Nephron (organoid): ENCODE measurements at regions not wholly inside any gene's neighbourhood (a gene's known extent, or its start where the extent isn't known, plus 50 kb on each side); places are given as distances from the start of the nearest gene placed in this dataset.
A peak's percentile ranks its signal among the peaks of the same experiment; 100 is the strongest.
"Not testable (repeated sequence)": the region's sequence is repeated elsewhere in the genome, so short reads cannot be mapped to it uniquely, and the experiment has no call there.

Experiments used
- H3K27ac Mint-ChIP-seq, 3 experiments: 2 replicates each; pipeline ENCODE4 v1.8.0; 2020; ENCODE audit warnings: mixed read lengths in 3 of 3, mild to moderate bottlenecking in 2 of 3, moderate library complexity in 1 of 3
- H3K27me3 Mint-ChIP-seq: 2 replicates; pipeline ENCODE4 v1.8.0; 2021; ENCODE audit warnings: low read depth, mild to moderate bottlenecking, moderate library complexity, mixed read lengths
- H3K36me3 Mint-ChIP-seq: 2 replicates; pipeline ENCODE4 v1.8.0; 2020; ENCODE audit warnings: low read depth, mixed read lengths
- H3K4me1 Mint-ChIP-seq: 2 replicates; pipeline ENCODE4 v1.8.0; 2020; ENCODE audit warnings: mixed read lengths
- H3K4me3 Mint-ChIP-seq, 3 experiments: 2 replicates each; pipeline ENCODE4 v1.8.0; 2020; ENCODE audit warnings: mild to moderate bottlenecking in 3 of 3, mixed read lengths in 3 of 3, moderate library complexity in 2 of 3
- H3K9me3 Mint-ChIP-seq: 2 replicates; pipeline ENCODE4 v1.8.0; 2020; ENCODE audit warnings: mixed read lengths
- CTCF ChIP-seq, 3 experiments: fragments of 200-600 bp; sonication (generic); IDR thresholded peaks; one replicate each; pipeline ENCODE4 v1.5.0; 2021; ENCODE audit warnings: antibody characterized with exemption in 3 of 3; ENCODE audit not compliant: unreplicated experiment in 3 of 3

DNA sequence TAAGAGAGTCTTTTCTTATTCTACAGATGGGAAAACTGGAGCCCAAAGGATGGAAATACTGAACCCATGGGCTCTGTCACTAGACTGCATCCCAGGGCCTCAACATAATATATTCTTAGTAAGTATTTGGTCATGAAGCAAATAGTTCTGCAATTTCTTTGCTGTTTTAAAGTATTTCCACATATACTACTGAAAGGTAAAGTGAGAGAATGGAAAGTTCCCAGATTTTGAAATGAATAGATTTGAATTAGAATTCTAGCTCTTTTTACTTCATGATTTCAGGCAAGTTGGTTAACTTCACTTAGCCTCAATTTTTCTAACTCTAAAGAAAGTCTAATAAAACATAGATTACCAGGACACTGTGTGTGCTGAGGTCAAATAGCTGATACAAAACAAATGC is 95.6 kb upstream of the FGGY start:
- H3K4me3 Mint-ChIP-seq, result no peak overlapping the region
- H3K27ac Mint-ChIP-seq, result no peak overlapping the region
- H3K9me3 Mint-ChIP-seq, result peaks cover 7% of the 10 kb centered on the region
- no peak for TF ChIP-seq CTCF (IDR thresholded peaks at IDR 0.05; ENCODE audit: unreplicated experiment in 3 of 3)
- peaks cover 3% of the 10 kb centered on the region for H3K27me3 Mint-ChIP-seq
- peaks cover 18% of the 10 kb centered on the region for H3K4me1 Mint-ChIP-seq
- H3K36me3 Mint-ChIP-seq, result no peaks in the 10 kb centered on the region

DNA sequence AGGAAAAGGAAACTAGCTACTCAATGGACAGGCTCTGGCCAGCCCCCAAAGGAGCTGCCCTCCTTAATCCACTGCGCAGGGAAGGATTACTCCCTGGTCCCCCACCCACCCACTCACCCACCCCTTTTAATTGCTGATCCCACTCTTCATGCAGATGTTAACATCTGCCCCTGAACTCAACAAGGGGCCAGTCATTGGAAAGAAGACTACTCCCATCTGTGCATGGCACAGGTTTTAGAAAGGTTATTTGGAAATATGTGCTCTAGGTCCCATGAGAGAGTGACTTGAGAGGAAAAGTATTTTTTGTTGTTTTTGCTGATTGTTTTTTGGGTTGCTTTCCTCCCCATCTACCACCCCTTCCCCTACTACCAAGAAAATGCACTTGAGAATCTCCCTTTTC is 94.4 kb upstream of the FGGY start:
- no peak overlapping the region for H3K27ac Mint-ChIP-seq
- no peak overlapping the region for H3K4me3 Mint-ChIP-seq
- peaks cover 7% of the 10 kb centered on the region for H3K9me3 Mint-ChIP-seq
- H3K27me3 Mint-ChIP-seq, result peaks cover 3% of the 10 kb centered on the region
- no peaks in the 10 kb centered on the region for H3K36me3 Mint-ChIP-seq
- H3K4me1 Mint-ChIP-seq, result peaks cover 18% of the 10 kb centered on the region
- no peak for TF ChIP-seq CTCF (IDR thresholded peaks at IDR 0.05; ENCODE audit: unreplicated experiment in 3 of 3)

GRCh38 chr1:59204001-59204400 is 92.9 kb upstream of the FGGY start:
- H3K27me3 Mint-ChIP-seq, result peaks cover 7% of the 10 kb centered on the region
- no peak overlapping the region for H3K27ac Mint-ChIP-seq
- H3K4me3 Mint-ChIP-seq, result no peak overlapping the region
- H3K4me1 Mint-ChIP-seq, result peaks cover 11% of the 10 kb centered on the region
- H3K36me3 Mint-ChIP-seq, result peaks cover 10% of the 10 kb centered on the region
- TF ChIP-seq CTCF (IDR thresholded peaks at IDR 0.05; ENCODE audit: unreplicated experiment in 3 of 3), result no peak
- peaks cover 19% of the 10 kb centered on the region for H3K9me3 Mint-ChIP-seq

- not testable (repeated sequence) for H3K27me3 Mint-ChIP-seq, H3K27ac Mint-ChIP-seq, H3K4me1 Mint-ChIP-seq, H3K36me3 Mint-ChIP-seq, H3K4me3 Mint-ChIP-seq
- peaks cover 28% of the 10 kb centered on the region for H3K9me3 Mint-ChIP-seq
Observed at GRCh38 chr1:59206616-59207015, 90.3 kb upstream of the FGGY start.

GRCh38 chr1:59210430-59210829 is 86.5 kb upstream of the FGGY start:
- not testable (repeated sequence) for H3K27ac Mint-ChIP-seq, H3K27me3 Mint-ChIP-seq, H3K4me3 Mint-ChIP-seq
- Mint-ChIP-seq H3K4me1 (peaks cover 20% of the 10 kb centered on the region), H3K36me3 (peaks cover 13% of the 10 kb centered on the region), H3K9me3 (peaks cover 28% of the 10 kb centered on the region)

- H3K4me1 Mint-ChIP-seq, result peaks cover 25% of the 10 kb centered on the region
- H3K27ac Mint-ChIP-seq, result peak overlapping the region in 2 of 3 experiments; percentile 34 to 35
- TF ChIP-seq CTCF (IDR thresholded peaks at IDR 0.05; ENCODE audit: unreplicated experiment in 3 of 3), result no peak
- H3K9me3 Mint-ChIP-seq, result peaks cover 36% of the 10 kb centered on the region
- H3K36me3 Mint-ChIP-seq, result peaks cover 15% of the 10 kb centered on the region
- no peak overlapping the region for H3K4me3 Mint-ChIP-seq
- peaks cover 9% of the 10 kb centered on the region for H3K27me3 Mint-ChIP-seq
Observed at GRCh38 chr1:59212706-59213105, 84.2 kb upstream of the FGGY start.

DNA sequence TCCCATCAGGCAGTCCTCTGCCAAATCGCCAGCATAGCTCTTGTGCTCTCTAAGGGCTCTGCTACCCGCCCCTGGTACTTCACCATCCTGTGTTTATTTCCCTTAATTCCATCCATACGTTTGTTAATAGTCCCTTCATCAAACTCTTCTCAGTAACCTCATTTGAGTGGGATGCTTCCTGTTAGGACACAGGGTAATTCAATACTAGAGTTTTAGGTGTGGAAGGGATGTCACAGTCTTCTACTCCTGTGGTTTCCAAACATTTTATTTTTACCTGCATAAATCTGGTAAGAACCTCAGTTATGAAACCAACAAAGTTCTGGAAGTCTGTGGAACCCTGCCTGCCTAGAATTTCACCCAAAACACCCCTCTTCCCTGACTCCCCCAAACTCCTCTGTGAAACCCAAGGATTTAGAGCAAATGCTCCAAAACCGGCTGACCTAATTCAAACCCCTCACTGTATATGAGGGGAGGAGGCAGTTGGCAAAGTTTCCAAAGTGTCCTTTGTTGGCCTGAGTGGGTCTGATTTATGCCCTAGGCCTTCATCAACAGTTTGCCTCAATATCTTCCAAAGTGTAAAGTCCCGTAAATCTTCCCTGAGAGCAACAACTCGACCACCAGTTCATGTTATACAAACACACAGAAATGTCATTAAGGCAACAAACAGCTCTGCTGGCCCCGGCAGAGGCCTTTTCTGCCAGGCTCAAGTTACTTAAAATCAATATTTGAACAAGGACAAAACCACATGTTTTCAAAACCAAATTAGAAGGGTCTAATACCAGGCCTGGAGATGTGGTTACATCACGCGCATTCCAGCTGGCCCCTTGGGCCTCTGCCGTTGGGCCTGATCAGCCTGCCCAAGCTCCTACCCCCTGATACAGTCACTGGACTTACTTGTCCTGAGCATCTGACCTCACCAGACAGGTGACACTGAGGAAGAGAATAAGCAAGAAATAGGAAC is 82.4 kb upstream of the FGGY start:
- no peak for TF ChIP-seq CTCF (IDR thresholded peaks at IDR 0.05; ENCODE audit: unreplicated experiment in 3 of 3)
- H3K27me3 Mint-ChIP-seq, result peaks cover 5% of the 10 kb centered on the region
- H3K4me1 Mint-ChIP-seq, result peaks cover 31% of the 10 kb centered on the region
- peaks cover 32% of the 10 kb centered on the region for H3K9me3 Mint-ChIP-seq
- H3K4me3 Mint-ChIP-seq, result no peak overlapping the region
- peaks cover 10% of the 10 kb centered on the region for H3K36me3 Mint-ChIP-seq
- H3K27ac Mint-ChIP-seq, result peak overlapping the region; percentile 57 to 89 (median 88)
